IPS-18a (cell line): ENCODE measurements at regions not wholly inside any gene's neighbourhood (a gene's known extent, or its start where the extent isn't known, plus 50 kb on each side); places are given as distances from the start of the nearest gene placed in this dataset.

Experiments used
- H3K27ac ChIP-seq: one replicate; pipeline ENCODE4 v1.5.1; 2013; ENCODE audit warnings: low read length
- H3K27me3 ChIP-seq: one replicate; pipeline ENCODE4 v1.6.1; 2013; ENCODE audit warnings: mild to moderate bottlenecking, low read length; ENCODE audit not compliant: control insufficient read depth, insufficient read depth
- H3K36me3 ChIP-seq: one replicate; pipeline ENCODE4 v1.6.1; 2013; ENCODE audit warnings: low read depth, low read length; ENCODE audit not compliant: control insufficient read depth
- H3K4me1 ChIP-seq: one replicate; pipeline ENCODE4 v1.6.1; 2013; ENCODE audit warnings: low read depth, low read length; ENCODE audit not compliant: control insufficient read depth
- H3K4me3 ChIP-seq: one replicate; pipeline ENCODE4 v1.5.1; 2013; ENCODE audit warnings: low read length
- H3K9ac ChIP-seq: one replicate; pipeline ENCODE4 v1.6.1; 2013; ENCODE audit warnings: mild to moderate bottlenecking, low read length, moderate library complexity
- H3K9me3 ChIP-seq: one replicate; pipeline ENCODE4 v1.6.1; 2013; ENCODE audit warnings: low read depth, low read length; ENCODE audit not compliant: control insufficient read depth

DNA sequence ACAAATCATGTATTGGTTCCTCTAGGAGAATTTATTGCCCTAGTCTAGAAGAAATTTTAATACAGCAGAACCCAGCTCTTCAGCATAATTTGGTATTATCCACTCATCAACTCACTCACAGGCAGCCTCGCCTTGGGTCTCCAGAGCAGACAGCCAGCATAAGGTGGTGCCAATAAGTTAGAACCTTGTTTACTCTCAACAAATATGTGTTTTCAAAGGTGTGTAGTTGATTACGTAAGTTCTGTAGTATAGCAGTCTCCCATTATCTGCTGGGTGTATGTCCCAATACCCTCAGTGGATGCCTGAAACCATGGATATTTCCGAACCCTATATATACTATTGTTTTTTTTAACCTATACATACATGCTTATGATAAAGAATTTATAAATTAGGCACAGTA, 522.5 kb upstream of the LRRN3 start:
- no peak overlapping the region for H3K4me3 ChIP-seq
- H3K27me3 ChIP-seq, result no peaks in the 10 kb centered on the region
- no peak overlapping the region for H3K9ac ChIP-seq
- no peak overlapping the region for H3K27ac ChIP-seq
- H3K4me1 ChIP-seq, result no peaks in the 10 kb centered on the region
- H3K36me3 ChIP-seq, result no peaks in the 10 kb centered on the region
- no peaks in the 10 kb centered on the region for H3K9me3 ChIP-seq

GRCh38 chr7:110568932-110569331, 522.0 kb upstream of the LRRN3 start:
- no peaks in the 10 kb centered on the region for H3K27me3 ChIP-seq
- no peaks in the 10 kb centered on the region for H3K9me3 ChIP-seq
- no peaks in the 10 kb centered on the region for H3K36me3 ChIP-seq
- H3K9ac ChIP-seq, result no peak overlapping the region
- H3K27ac ChIP-seq, result no peak overlapping the region
- H3K4me3 ChIP-seq, result no peak overlapping the region
- no peaks in the 10 kb centered on the region for H3K4me1 ChIP-seq

GRCh38 chr7:110569486-110570205, 521.3 kb upstream of the LRRN3 start:
- Histone ChIP-seq H3K27me3 (no peaks in the 10 kb centered on the region), H3K36me3 (no peaks in the 10 kb centered on the region), H3K9me3 (no peaks in the 10 kb centered on the region), H3K4me1 (no peaks in the 10 kb centered on the region), H3K27ac (no peak overlapping the region), H3K9ac (no peak overlapping the region), H3K4me3 (no peak overlapping the region)

DNA sequence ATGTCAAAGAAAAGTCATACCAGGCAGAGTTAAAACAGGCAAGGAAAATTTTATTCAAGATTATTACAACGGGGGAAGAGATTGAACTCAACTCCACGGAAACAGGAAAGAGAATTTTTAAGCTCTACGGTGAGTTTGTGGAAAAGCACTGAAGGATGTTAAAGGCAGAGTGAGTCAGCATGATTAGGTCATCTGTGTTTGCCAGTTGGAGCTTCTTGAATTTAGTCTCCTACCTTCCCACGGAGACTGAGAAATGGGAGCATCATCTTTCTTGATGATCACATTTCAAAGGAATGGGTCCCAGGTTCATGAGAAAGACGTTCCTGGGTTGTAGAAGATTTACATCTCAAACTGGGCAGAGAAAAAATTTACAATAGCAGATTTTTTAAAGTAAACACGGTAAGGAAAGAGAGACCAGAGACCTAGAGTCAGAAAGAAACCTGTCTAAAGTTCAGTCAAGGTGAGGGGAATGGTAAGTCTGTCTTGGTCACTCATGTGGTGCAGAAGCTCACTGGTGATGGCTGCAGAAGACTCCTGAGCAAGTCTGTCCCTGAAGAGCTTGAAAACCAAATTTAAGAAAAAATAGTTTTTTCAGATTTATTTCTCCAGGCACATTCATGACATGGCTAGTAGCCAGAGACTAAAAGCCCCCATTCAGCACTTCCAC, 516.9 kb upstream of the LRRN3 start:
- Histone ChIP-seq H3K9me3 (no peaks in the 10 kb centered on the region), H3K4me1 (no peaks in the 10 kb centered on the region), H3K27ac (no peak overlapping the region), H3K27me3 (no peaks in the 10 kb centered on the region), H3K9ac (no peak overlapping the region), H3K36me3 (no peaks in the 10 kb centered on the region), H3K4me3 (no peak overlapping the region)

DNA sequence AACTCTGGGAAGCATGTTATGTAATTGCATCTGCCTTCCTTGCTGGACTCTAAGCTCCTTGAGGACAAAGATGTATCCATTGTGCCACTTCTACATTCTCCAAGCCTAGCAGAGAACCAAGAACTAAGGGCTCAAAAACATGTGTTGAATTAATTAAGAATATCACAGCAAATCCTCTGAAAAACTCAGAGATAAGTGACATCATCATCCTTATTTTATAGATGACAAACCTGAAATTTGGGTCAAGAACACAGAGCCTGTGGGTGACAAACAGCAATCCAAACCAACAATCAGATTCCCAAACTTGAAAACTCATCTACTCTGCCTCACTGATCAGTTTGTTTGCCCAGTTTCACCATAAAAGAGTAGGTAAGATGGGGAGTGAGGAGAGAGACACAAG, 503.6 kb upstream of the LRRN3 start:
- no peak overlapping the region for H3K4me3 ChIP-seq
- H3K9me3 ChIP-seq, result no peaks in the 10 kb centered on the region
- no peak overlapping the region for H3K27ac ChIP-seq
- H3K27me3 ChIP-seq, result no peaks in the 10 kb centered on the region
- no peaks in the 10 kb centered on the region for H3K36me3 ChIP-seq
- H3K9ac ChIP-seq, result no peak overlapping the region
- no peaks in the 10 kb centered on the region for H3K4me1 ChIP-seq

DNA sequence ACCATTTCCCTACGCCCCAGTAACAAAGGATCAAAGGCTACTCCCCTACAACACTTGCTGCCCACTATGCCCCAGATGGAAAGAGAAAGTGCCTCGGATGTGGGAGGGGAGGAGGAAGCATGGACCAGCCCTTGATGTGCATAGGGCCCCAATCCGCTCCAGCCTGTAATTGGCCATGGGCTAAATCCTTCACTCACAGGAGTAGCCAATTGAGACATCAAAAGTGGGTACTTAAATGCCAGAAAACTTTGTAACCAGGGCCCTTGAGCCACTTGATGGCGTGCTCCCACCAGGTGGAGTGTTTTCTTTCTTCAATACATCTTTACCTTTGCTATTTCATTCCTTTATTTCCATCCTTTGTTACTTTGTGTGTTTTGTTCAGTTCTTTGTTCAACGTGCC, 500.5 kb upstream of the LRRN3 start:
- H3K27ac ChIP-seq, result no peak overlapping the region
- H3K27me3 ChIP-seq, result no peaks in the 10 kb centered on the region
- no peak overlapping the region for H3K9ac ChIP-seq
- no peak overlapping the region for H3K4me3 ChIP-seq
- no peaks in the 10 kb centered on the region for H3K4me1 ChIP-seq
- no peaks in the 10 kb centered on the region for H3K9me3 ChIP-seq
- no peaks in the 10 kb centered on the region for H3K36me3 ChIP-seq

GRCh38 chr7:110591341-110591740, 499.6 kb upstream of the LRRN3 start:
- Histone ChIP-seq H3K36me3 (no peaks in the 10 kb centered on the region), H3K27ac (no peak overlapping the region), H3K4me1 (no peaks in the 10 kb centered on the region), H3K9me3 (no peaks in the 10 kb centered on the region), H3K9ac (no peak overlapping the region), H3K4me3 (no peak overlapping the region), H3K27me3 (no peaks in the 10 kb centered on the region)

DNA sequence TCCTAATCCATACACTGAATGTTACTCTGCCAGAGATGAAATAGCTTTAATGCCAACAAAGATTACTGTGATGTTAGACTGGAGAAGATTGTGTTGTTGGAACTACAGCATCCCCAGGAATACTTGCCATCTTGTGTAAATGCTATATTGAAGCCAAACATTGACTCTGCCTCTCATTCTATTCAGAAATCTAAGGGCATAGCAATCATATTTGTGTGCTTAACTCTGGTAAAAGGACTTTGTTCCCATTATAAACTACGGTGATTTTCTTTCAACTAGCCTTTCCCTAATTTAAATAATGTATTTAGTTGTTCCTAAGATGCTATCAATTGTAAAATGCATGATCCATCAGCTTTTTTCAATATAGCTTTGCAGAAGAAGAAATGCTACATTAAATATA, 498.4 kb upstream of the LRRN3 start:
- no peak overlapping the region for H3K4me3 ChIP-seq
- no peaks in the 10 kb centered on the region for H3K36me3 ChIP-seq
- H3K9me3 ChIP-seq, result no peaks in the 10 kb centered on the region
- no peak overlapping the region for H3K27ac ChIP-seq
- H3K4me1 ChIP-seq, result no peaks in the 10 kb centered on the region
- H3K9ac ChIP-seq, result no peak overlapping the region
- H3K27me3 ChIP-seq, result no peaks in the 10 kb centered on the region

- Histone ChIP-seq H3K4me3 (no peak overlapping the region), H3K4me1 (no peaks in the 10 kb centered on the region), H3K27me3 (no peaks in the 10 kb centered on the region)
These were observed 497.6 kb upstream of the LRRN3 start for GRCh38 chr7:110593355-110593754.

GRCh38 chr7:110595694-110596093, 495.2 kb upstream of the LRRN3 start:
- Histone ChIP-seq H3K4me1 (peaks cover 4% of the 10 kb centered on the region), H3K27ac (no peak overlapping the region), H3K36me3 (no peaks in the 10 kb centered on the region), H3K4me3 (no peak overlapping the region), H3K27me3 (no peaks in the 10 kb centered on the region), H3K9me3 (no peaks in the 10 kb centered on the region), H3K9ac (no peak overlapping the region)

More at GRCh38 chr7:110593355-110593754, 497.6 kb upstream of the LRRN3 start:
- Histone ChIP-seq H3K9me3 (no peaks in the 10 kb centered on the region), H3K36me3 (no peaks in the 10 kb centered on the region), H3K9ac (no peak overlapping the region), H3K27ac (no peak overlapping the region)

- Histone ChIP-seq H3K27me3 (no peaks in the 10 kb centered on the region), H3K9me3 (no peaks in the 10 kb centered on the region), H3K36me3 (no peaks in the 10 kb centered on the region), H3K27ac (no peak overlapping the region), H3K4me3 (no peak overlapping the region), H3K4me1 (peaks cover 17% of the 10 kb centered on the region), H3K9ac (no peak overlapping the region)
These were observed 490.0 kb upstream of the LRRN3 start for GRCh38 chr7:110600956-110601355.

DNA sequence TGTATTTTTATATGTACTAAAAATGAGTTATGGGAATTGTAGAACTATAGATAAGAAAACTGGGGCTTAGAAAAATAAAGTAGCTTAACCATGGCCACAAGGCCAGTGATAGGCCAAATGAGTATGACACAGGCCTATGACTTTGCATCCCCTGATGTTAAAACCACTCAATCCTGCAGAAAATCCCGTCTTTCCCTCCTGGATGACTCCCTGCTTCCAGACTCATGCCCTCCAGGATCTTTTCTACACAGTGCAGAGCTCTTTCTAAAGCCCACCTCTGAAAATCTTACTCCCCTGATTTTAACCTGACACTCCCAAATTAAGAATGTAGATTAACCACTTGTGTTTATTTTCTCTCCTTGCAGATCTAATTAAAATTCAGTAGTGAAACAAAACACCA, 489.2 kb upstream of the LRRN3 start:
- no peaks in the 10 kb centered on the region for H3K27me3 ChIP-seq
- no peak overlapping the region for H3K9ac ChIP-seq
- H3K4me1 ChIP-seq, result peaks cover 17% of the 10 kb centered on the region
- H3K4me3 ChIP-seq, result no peak overlapping the region
- no peaks in the 10 kb centered on the region for H3K36me3 ChIP-seq
- H3K9me3 ChIP-seq, result no peaks in the 10 kb centered on the region
- H3K27ac ChIP-seq, result peak overlapping the region; percentile 33
